Stimulated activated CD4-positive, alpha-beta T cell treated with anti-CD3 and anti-CD28 coated beads, Interleukin-12 subunit alpha, Interleukin-12 subunit beta, amount 100 ng/mL, for 4 hours (primary cell): ENCODE measurements at regions not wholly inside any gene's neighbourhood (a gene's known extent, or its start where the extent isn't known, plus 50 kb on each side); places are given as distances from the start of the nearest gene placed in this dataset.
"Not testable (repeated sequence)": the region's sequence is repeated elsewhere in the genome, so short reads cannot be mapped to it uniquely, and the experiment has no call there.

ENCODE experiments used
- DNase-seq: peaks from one replicate; pipeline ENCODE4 v3.0.0-alpha.2; 2020

- DNase-seq = no peak
Observed at GRCh38 chr15:66884661-66885237, 180.7 kb upstream of the SMAD3 start.

GRCh38 chr15:66885281-66885915, 180.0 kb upstream of the SMAD3 start:
- DNase-seq = no peak

DNA sequence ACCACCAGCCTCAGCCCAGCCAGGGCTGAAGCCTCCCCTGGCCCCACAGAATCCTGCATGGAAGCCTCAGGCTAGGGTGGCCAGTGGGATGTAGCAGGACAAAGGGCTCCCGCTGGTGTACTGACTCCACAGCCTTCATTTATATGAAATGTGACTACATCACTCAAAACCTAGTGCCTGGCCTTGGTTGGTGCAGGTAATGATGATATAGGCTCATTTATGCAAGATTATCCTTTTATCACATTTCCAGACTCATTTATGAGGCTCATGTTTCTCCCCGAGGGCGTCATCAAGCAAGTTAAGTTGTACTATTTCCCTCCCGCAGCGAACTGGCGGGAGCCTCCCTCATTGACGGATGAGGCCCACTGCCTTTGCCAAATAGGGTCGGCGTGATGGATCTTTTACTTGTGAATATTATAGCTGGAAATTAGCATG, 179.1 kb upstream of the SMAD3 start:
- DNase-seq = no peak

GRCh38 chr15:66886686-66887273, 178.6 kb upstream of the SMAD3 start:
- no peak for DNase-seq

DNA sequence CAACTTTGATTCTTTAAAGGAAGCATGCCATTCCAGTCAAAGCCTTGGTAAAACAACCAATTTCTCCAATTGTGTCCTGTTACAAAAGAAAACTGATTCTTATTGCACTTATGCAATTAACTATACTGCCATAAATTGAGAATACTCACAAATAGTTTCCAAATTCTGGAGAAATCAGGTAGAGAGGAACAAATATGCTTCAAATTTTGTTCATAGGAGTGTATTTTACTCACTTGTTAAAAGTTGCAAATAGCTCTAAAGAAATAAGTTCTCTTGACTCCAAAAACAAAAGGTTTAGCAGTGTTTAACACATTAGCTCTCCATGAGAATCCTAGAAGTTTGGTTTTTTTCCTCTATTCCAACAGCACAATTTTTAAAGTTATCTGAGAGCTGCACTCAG, 176.1 kb upstream of the SMAD3 start:
- not testable (repeated sequence) for DNase-seq

- no peak for DNase-seq
Observed at GRCh38 chr15:66891776-66892175, 173.6 kb upstream of the SMAD3 start.

- no peak for DNase-seq
Observed at GRCh38 chr15:66893294-66893693, 172.1 kb upstream of the SMAD3 start.

DNA sequence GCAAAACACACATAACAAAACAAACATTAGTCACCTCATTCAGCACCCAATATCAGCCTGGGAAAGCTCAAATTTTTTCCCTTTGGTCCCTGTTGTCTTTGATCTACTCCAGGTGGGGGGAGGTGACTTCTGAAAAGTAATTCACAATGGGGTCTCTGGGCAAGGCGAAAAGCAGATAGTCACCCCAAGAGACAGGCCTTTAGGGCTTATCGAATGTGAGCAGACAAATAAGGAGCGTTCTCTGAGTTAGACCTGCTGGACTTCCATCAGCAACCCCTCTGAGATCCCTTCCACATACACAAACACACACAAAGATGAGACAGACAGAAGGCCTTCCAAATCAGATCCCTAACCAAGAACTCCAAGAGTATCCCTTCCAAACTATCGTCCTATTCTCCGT, 171.0 kb upstream of the SMAD3 start:
- DNase-seq = no peak

DNA sequence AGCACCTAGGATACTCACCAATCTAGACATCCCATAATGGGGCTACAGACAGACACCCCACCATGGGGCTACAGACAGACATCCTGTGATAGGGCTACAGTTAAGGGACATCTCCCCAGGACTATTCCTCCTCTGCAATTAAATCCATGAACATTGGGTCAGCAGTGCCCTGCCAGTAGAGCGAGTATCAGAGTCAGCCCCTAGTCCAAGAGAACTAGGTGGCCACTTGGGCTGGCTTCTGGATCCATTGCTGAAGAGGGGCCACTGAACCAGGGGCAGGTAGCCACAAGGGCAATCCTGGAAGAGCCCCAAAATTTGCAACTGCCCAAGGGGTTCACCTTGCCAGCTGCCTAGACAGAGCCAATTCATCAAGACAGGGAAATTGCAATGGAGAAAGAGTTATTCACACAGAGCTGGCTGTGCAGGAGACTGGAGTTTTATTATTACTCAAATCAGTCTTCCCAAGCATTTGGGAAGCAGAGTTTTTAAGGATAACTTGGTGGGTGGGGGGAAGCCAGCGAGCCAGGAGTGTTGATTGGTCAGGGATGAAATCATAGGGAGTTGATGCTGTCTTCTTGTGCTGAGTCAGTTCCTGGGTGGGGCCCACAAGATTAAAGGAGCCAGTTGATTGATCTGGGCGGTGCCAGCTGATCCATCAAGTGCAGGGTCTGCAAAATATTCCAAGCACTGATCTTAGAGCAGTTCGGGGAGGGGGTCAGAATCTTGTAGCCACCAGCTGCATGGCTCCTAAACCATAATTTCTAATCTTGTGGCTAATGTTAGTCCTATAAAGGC, 170.2 kb upstream of the SMAD3 start:
- no peak for DNase-seq

DNA sequence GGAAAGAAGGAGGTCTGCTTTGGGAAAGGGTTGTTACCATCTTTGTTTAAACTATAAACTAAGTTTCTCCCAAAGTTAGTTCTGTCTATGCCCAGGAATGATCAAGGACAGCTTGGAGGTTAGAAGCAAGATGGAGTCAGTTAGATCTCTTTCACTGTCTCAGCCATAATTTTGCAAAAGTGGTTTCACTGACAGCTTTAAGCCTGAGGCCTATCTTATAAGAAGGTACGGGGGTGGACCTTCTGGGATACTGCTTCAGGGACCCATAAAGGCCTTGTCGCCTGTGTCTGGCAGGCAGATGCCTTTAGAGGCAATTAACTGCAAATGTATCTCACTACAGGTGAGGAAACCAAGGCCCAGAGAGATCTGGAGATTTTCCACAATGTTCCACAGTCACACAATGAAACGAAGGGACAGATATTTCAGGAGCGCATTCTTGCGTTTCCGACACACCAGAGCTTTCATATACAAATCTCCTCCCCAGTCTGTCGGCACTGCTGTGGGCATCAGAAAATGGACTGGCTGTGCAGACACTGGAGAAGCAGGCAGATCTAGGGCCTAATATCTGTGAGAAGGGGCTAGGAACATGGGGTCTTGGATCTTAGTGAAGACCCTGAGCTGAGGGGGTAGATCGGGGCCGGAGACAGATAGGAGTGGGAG, 169.5 kb upstream of the SMAD3 start:
- DNase-seq = no peak

DNA sequence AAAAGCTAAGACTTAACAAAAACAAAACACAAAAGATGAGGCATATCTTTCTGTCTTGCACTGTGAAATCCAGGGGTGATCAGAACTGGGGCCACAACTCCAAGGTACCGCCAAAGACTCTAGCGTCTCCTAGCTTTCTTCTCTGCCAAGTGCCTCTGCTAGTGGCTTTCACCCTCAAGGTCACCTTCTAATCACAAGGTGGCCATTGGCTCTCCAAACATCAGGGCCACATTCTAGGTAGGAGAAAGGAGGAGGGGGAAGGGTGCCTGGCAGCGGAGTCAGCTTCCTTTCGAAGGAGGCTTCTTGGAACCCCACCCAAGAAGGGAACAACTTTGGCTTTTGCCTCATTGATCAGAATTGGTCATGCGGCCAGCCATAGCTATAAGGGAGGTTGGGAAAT, 168.8 kb upstream of the SMAD3 start:
- no peak for DNase-seq

GRCh38 chr15:66897416-66897815, 168.0 kb upstream of the SMAD3 start:
- DNase-seq = no peak

DNA sequence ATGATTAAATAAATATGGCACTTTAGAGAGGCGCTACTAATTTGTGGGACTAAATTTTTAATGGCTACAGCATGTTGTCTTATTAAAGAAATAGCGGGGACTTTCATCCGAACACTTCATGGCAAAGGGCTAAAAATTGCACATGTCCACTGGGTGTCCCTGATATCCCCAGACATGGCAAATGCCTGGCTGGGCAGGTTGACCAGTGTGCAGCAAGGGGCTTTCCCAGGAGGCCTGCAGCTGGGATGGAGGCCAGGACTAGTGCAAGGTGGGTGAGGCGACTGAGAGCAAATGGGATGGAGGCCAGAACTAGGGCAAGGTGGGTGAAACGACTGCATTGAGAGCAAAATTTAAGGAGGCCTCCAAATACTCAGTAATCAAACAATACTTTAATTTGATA, 167.4 kb upstream of the SMAD3 start:
- DNase-seq = no peak

DNA sequence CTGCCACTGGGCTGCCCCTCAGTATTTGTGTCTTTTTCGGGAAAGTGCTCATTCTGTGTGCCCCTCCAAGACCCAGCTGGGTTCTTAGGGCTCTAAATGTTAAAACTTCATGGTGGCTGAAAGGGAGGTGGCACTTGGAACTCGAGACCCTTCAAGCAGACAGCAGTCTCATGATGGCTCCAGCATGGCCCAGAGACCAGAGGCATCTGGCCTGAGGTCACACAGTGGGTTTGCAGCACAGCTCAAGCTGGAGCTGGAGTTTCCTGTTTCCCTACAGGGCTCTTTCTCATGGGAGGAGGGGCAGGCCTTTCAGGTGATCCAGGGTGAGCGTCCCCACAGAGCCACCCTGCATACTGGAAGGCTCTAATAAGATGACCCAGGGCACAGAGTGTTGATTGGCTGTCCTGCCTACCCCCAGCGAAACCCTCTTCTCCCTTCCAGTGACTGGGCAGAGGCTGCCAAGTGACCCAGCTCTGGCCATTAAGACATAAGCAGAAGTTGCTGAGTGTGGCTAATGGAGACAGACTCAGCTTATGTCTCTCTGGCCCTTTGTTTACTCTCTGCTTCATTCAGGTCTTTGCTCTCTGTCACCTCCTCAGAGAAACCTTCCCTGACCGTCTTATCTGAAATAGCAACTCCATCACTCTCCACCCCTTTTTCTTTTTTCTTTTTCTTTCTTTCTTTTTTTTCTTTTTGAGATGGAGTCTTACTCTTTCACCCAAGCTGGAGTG, 166.6 kb upstream of the SMAD3 start:
- DNase-seq = no peak

GRCh38 chr15:66899555-66900350, 165.6 kb upstream of the SMAD3 start:
- no peak for DNase-seq

GRCh38 chr15:66900586-66901310, 164.7 kb upstream of the SMAD3 start:
- no peak for DNase-seq

GRCh38 chr15:66901336-66902100, 163.9 kb upstream of the SMAD3 start:
- DNase-seq = no peak

GRCh38 chr15:66905185-66905584, 160.2 kb upstream of the SMAD3 start:
- DNase-seq = no peak

DNA sequence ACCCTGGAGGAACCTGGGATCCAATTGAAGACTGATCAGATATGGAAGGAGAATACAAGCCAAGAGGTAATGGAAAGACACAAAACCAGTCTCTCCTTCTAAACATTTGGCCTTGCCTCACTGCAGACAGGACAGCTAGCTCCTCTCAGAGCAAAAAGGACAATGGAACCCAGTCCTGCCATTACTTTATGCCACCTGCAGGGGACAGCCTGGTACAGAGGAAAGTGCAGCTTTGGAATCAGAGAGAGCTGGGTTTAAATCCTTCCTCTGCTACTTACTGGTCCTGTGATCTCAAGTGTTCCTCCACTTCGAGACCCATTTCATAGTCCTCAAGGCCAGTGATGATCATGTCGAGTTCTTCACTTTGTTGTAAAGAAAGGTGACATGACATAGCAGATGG, 159.4 kb upstream of the SMAD3 start:
- no peak for DNase-seq
